IMR-90 (cell line): ENCODE measurements at regions not wholly inside any gene's neighbourhood (a gene's known extent, or its start where the extent isn't known, plus 50 kb on each side); places are given as distances from the start of the nearest gene placed in this dataset.

Experiments used
- ATAC-seq: fragments of 200-7000 bp; cut with Tn5 transposase; 2 replicates; pipeline ENCODE4 v1.9.1; 2020; ENCODE audit warnings: low read depth, mild to moderate bottlenecking, moderate library complexity
- BruUV-seq: library from RNA; stranded (reverse); fragments of 400-500 nt; replicated peaks from 2 replicates; lab custom pipeline; 2021; lab: Mats Ljungman, UMichigan
- CTCF ChIA-PET: fragments of 300-600 bp; formaldehyde crosslinking; extraction: SDS; loops from one replicate; lab custom pipeline; 2021; ENCODE audit warnings: antibody characterized with exemption; lab: Yijun Ruan, JAX
- POLR2A ChIA-PET: fragments of 300-600 bp; sonication (Branson Sonifier 250); formaldehyde crosslinking; loops from one replicate; lab custom pipeline; 2022; ENCODE audit warnings: antibody characterized with exemption; ENCODE audit not compliant: unreplicated experiment; lab: Charles Lee
- DNase-seq: peaks from one replicate; pipeline ENCODE4 v3.0.0; 2013
- H2AFZ ChIP-seq: replicated peaks from 2 replicates; pipeline ENCODE3; 2013; ENCODE audit warnings: low read length, mild to moderate bottlenecking; ENCODE audit not compliant: poor library complexity
- H2AK5ac ChIP-seq: 2 replicates; pipeline ENCODE4 v1.6.1; 2013; ENCODE audit warnings: low read depth, low read length, inconsistent platforms
- H2AK9ac ChIP-seq: replicated peaks from 2 replicates; pipeline ENCODE3; 2013; ENCODE audit warnings: mild to moderate bottlenecking, low read depth, low read length, moderate library complexity; ENCODE audit not compliant: poor library complexity
- H2BK120ac ChIP-seq: 2 replicates; pipeline ENCODE4 v1.6.1; 2013; ENCODE audit warnings: low read depth, low read length, inconsistent platforms
- H2BK15ac ChIP-seq: 3 replicates; pipeline ENCODE4 v1.6.1; 2013; ENCODE audit warnings: low read depth, low read length, inconsistent platforms
- H2BK20ac ChIP-seq: 2 replicates; pipeline ENCODE4 v1.6.1; 2013; ENCODE audit warnings: low read depth, mild to moderate bottlenecking, inconsistent platforms, low read length, moderate library complexity
- H2BK5ac ChIP-seq: 2 replicates; pipeline ENCODE4 v1.6.1; 2013; ENCODE audit warnings: mild to moderate bottlenecking, low read depth, low read length, inconsistent platforms; ENCODE audit not compliant: poor library complexity, severe bottlenecking
- H3K14ac ChIP-seq: replicated peaks from 2 replicates; pipeline ENCODE4 v1.6.1; 2013; ENCODE audit warnings: low read depth, low read length, inconsistent platforms
- H3K18ac ChIP-seq: 2 replicates; pipeline ENCODE4 v1.6.1; 2013; ENCODE audit warnings: low read depth, low read length, control low read depth
- H3K23ac ChIP-seq: 2 replicates; pipeline ENCODE4 v1.6.1; 2013; ENCODE audit warnings: low read depth, low read length, inconsistent platforms
- H3K27ac ChIP-seq: 2 replicates; pipeline ENCODE4 v1.5.1; 2013; ENCODE audit warnings: mild to moderate bottlenecking, control low read depth, low read length; ENCODE audit not compliant: insufficient read depth
- H3K27me3 ChIP-seq: 2 replicates; pipeline ENCODE4 v1.6.1; 2013; ENCODE audit warnings: low read length; ENCODE audit not compliant: control insufficient read depth, insufficient read depth
- H3K36me3 ChIP-seq: 2 replicates; pipeline ENCODE4 v1.6.1; 2013; ENCODE audit warnings: low read length, mixed read lengths; ENCODE audit not compliant: control insufficient read depth, insufficient read depth
- H3K4ac ChIP-seq: 2 replicates; pipeline ENCODE4 v1.6.1; 2013; ENCODE audit warnings: low read depth, low read length, inconsistent platforms
- H3K4me1 ChIP-seq: 2 replicates; pipeline ENCODE4 v1.6.1; 2013; ENCODE audit warnings: low read length, mixed read lengths; ENCODE audit not compliant: control insufficient read depth, insufficient read depth
- H3K4me2 ChIP-seq: 2 replicates; pipeline ENCODE4 v1.6.1; 2013; ENCODE audit warnings: low read depth, mild to moderate bottlenecking, control low read depth, low read length, moderate library complexity
- H3K4me3 ChIP-seq: 2 replicates; pipeline ENCODE4 v1.5.1; 2013; ENCODE audit warnings: low read depth, mild to moderate bottlenecking, control low read depth, low read length, moderate library complexity; ENCODE audit not compliant: insufficient read depth
- H3K56ac ChIP-seq: 2 replicates; pipeline ENCODE4 v1.6.1; 2013; ENCODE audit warnings: low read length, inconsistent platforms; ENCODE audit not compliant: insufficient read depth; ENCODE audit errors: extremely low read depth
- H3K79me1 ChIP-seq, 2 experiments: 2 replicates each; pipeline ENCODE4 v1.6.1; 2013; ENCODE audit warnings: low read length in 2 of 2, inconsistent platforms in 1 of 2, low read depth in 1 of 2
- H3K9ac ChIP-seq: 2 replicates; pipeline ENCODE4 v1.6.1; 2013; ENCODE audit warnings: low read depth, low read length, control low read depth
- H3K9me1 ChIP-seq: 2 replicates; pipeline ENCODE4 v1.6.1; 2013; ENCODE audit warnings: low read length, inconsistent platforms; ENCODE audit not compliant: insufficient read depth
- H3K9me3 ChIP-seq: 2 replicates; pipeline ENCODE4 v1.6.1; 2013; ENCODE audit warnings: low read length; ENCODE audit not compliant: control insufficient read depth, insufficient read depth
- H4K20me1 ChIP-seq: 2 replicates; pipeline ENCODE4 v1.6.1; 2013; ENCODE audit warnings: low read length, inconsistent platforms; ENCODE audit not compliant: insufficient read depth
- H4K5ac ChIP-seq: 2 replicates; pipeline ENCODE4 v1.6.1; 2013; ENCODE audit warnings: mild to moderate bottlenecking, low read depth, low read length, control low read depth
- H4K8ac ChIP-seq, 2 experiments: 2 replicates each; pipeline ENCODE4 v1.6.1; 2013; ENCODE audit warnings: low read depth in 2 of 2, low read length in 2 of 2, control low read depth in 1 of 2, inconsistent platforms in 1 of 2
- H4K91ac ChIP-seq: 2 replicates; pipeline ENCODE4 v1.6.1; 2013; ENCODE audit warnings: low read depth, low read length, inconsistent platforms; ENCODE audit not compliant: insufficient read depth
- BHLHE40 ChIP-seq: fragments of 150-350 bp; IDR thresholded peaks from 2 replicates; pipeline ENCODE4 v1.6.1; 2016; ENCODE audit warnings: mild to moderate bottlenecking, low read depth, low read length
- CEBPB ChIP-seq: IDR thresholded peaks from 2 replicates; pipeline ENCODE4 v1.6.1; 2012; ENCODE audit warnings: low read depth, low read length, improper control_type of control experiment
- CHD1 ChIP-seq: IDR thresholded peaks from 2 replicates; pipeline ENCODE4 v1.6.1; 2012; ENCODE audit warnings: low read depth, low read length, improper control_type of control experiment
- ELK1 ChIP-seq: fragments of 150-350 bp; IDR thresholded peaks from 2 replicates; pipeline ENCODE4 v1.6.1; 2016; ENCODE audit warnings: low read depth, mild to moderate bottlenecking, low read length, moderate library complexity, borderline replicate concordance
- MAZ ChIP-seq: IDR thresholded peaks from 2 replicates; pipeline ENCODE4 v1.6.1; 2012; ENCODE audit warnings: low read depth, mild to moderate bottlenecking, low read length, improper control_type of control experiment, moderate library complexity, borderline replicate concordance
- MXI1 ChIP-seq: IDR thresholded peaks from 2 replicates; pipeline ENCODE4 v1.6.1; 2012; ENCODE audit warnings: low read depth, mild to moderate bottlenecking, low read length, moderate library complexity, borderline replicate concordance
- NFE2L2 ChIP-seq: fragments of 150-350 bp; IDR thresholded peaks from 2 replicates; pipeline ENCODE4 v1.6.1; 2016; ENCODE audit warnings: low read depth, mild to moderate bottlenecking, low read length
- POLR2A ChIP-seq: IDR thresholded peaks from 2 replicates; pipeline ENCODE4 v1.6.1; 2012; ENCODE audit warnings: mild to moderate bottlenecking, low read depth, low read length
- RAD21 ChIP-seq: IDR thresholded peaks from 2 replicates; pipeline ENCODE4 v1.6.1; 2012; ENCODE audit warnings: low read length, improper control_type of control experiment
- RCOR1 ChIP-seq: IDR thresholded peaks from 2 replicates; pipeline ENCODE4 v1.6.1; 2012; ENCODE audit warnings: mild to moderate bottlenecking, low read length, improper control_type of control experiment; ENCODE audit not compliant: insufficient replicate concordance
- RFX5 ChIP-seq: IDR thresholded peaks from 2 replicates; pipeline ENCODE4 v1.8.0; 2012; ENCODE audit warnings: low read depth, mild to moderate bottlenecking, low read length, moderate library complexity
- SMC3 ChIP-seq: fragments of 150-350 bp; IDR thresholded peaks from 2 replicates; pipeline ENCODE4 v1.6.1; 2016; ENCODE audit warnings: low read depth, mild to moderate bottlenecking, antibody characterized with exemption, low read length, moderate library complexity
- WGBS, 2 experiments: methylation state at CpG; one replicate each; pipeline versions ENCODE4 v1.1.5 to v1.1.7; 2013; ENCODE audit warnings: missing lambda C conversion rate in 2 of 2; ENCODE audit not compliant: insufficient read length in 1 of 2; ENCODE audit errors: extremely low coverage in 2 of 2; 5-methylcytosine and 5-hydroxymethylcytosine counted together
- dilution Hi-C: fragments of 300-500 bp; cut with HindIII; formaldehyde crosslinking; loops from one replicate; pipeline ENCODE4 v1.14.3; 2018; ENCODE audit warnings: low sequenced_read_pairs; ENCODE audit not compliant: unreplicated experiment
- in situ Hi-C: fragments of 300-500 bp; cut with MboI; formaldehyde crosslinking; loops from 3 replicates; pipeline ENCODE4 v1.14.3; 2019; ENCODE audit warnings: low sequenced_read_pairs, inconsistent platforms, mixed read lengths
- intact Hi-C: fragments of 100-400 bp; cut with micrococcal nuclease; formaldehyde crosslinking; loops from 2 replicates; pipeline ENCODE4 v1.10.0; 2022
- TF ChIP-seq, protein P1 (sequence below): fragments of 150-350 bp; IDR thresholded peaks from 2 replicates; pipeline ENCODE4 v1.6.1; 2017; ENCODE audit warnings: mild to moderate bottlenecking, antibody characterized with exemption, low read length, low read depth

GRCh38 chr4:57462843-57463242 is 352.7 kb upstream of the IGFBP7 start:
- H3K4me3 ChIP-seq = no peak overlapping the region
- H2BK20ac ChIP-seq = no peak overlapping the region
- no peak overlapping the region for H2BK5ac ChIP-seq
- no peak overlapping the region for H2BK15ac ChIP-seq
- dilution Hi-C loops = no loop called here
- H4K5ac ChIP-seq = no peak overlapping the region
- no CpG with 5 or more reads among the region's 1 CpG for WGBS, 2 experiments
- no peak overlapping the region for H3K14ac ChIP-seq
- H2BK120ac ChIP-seq = no peak overlapping the region
- no peaks in the 10 kb centered on the region for H3K4me1 ChIP-seq
- H3K23ac ChIP-seq = no peak overlapping the region
- H4K91ac ChIP-seq = no peak overlapping the region
- H3K4me2 ChIP-seq = no peak overlapping the region
- no peaks in the 10 kb centered on the region for H3K9me1 ChIP-seq
- CTCF ChIA-PET = no interaction called here
- H3K9me3 ChIP-seq = no peaks in the 10 kb centered on the region
- no peaks in the 10 kb centered on the region for H4K20me1 ChIP-seq
- TF ChIP-seq MAZ = no peak
- no peak for TF ChIP-seq SMC3
- TF ChIP-seq POLR2A = no peak
- TF ChIP-seq CHD1 = no peak
- no peak for TF ChIP-seq CEBPB
- TF ChIP-seq RAD21 = no peak
- no peak for TF ChIP-seq MXI1
- TF ChIP-seq RCOR1 = no peak
- no peak for TF ChIP-seq ELK1
- no peak for TF ChIP-seq NFE2L2
- no peak for TF ChIP-seq RFX5
- TF ChIP-seq, protein P1, sequence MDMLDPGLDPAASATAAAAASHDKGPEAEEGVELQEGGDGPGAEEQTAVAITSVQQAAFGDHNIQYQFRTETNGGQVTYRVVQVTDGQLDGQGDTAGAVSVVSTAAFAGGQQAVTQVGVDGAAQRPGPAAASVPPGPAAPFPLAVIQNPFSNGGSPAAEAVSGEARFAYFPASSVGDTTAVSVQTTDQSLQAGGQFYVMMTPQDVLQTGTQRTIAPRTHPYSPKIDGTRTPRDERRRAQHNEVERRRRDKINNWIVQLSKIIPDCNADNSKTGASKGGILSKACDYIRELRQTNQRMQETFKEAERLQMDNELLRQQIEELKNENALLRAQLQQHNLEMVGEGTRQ = no peak
- TF ChIP-seq BHLHE40 = no peak
- H2AK5ac ChIP-seq = no peak overlapping the region
- no peak overlapping the region for H2AFZ ChIP-seq
- H3K79me1 ChIP-seq = no peaks in the 10 kb centered on the region
- in situ Hi-C loops = no loop called here
- no peak overlapping the region for H3K18ac ChIP-seq
- no peaks in the 10 kb centered on the region for H3K27me3 ChIP-seq
- BruUV-seq = no TSS peak
- no peak overlapping the region for H3K9ac ChIP-seq
- DNase-seq = no peak
- H4K8ac ChIP-seq = no peak overlapping the region
- POLR2A ChIA-PET = no interaction called here
- H3K4ac ChIP-seq = no peak overlapping the region
- H3K56ac ChIP-seq = no peak overlapping the region
- intact Hi-C loops = no loop called here
- H2AK9ac ChIP-seq = no peak overlapping the region
- ATAC-seq = no peak
- no peak overlapping the region for H3K27ac ChIP-seq
- no peaks in the 10 kb centered on the region for H3K36me3 ChIP-seq
